Stimulated activated CD4-positive, alpha-beta T cell treated with anti-CD3 and anti-CD28 coated beads, Interleukin-12 subunit alpha, Interleukin-12 subunit beta, amount 100 ng/mL, for 48 hours (primary cell): ENCODE measurements at regions not wholly inside any gene's neighbourhood (a gene's known extent, or its start where the extent isn't known, plus 50 kb on each side); places are given as distances from the start of the nearest gene placed in this dataset.

ENCODE experiments used
- DNase-seq, 3 donors: peaks; one replicate each; pipeline ENCODE4 v3.0.0-alpha.2; 2020; ENCODE audit warnings: low read depth in 2 of 3, low spot score in 1 of 3

DNA sequence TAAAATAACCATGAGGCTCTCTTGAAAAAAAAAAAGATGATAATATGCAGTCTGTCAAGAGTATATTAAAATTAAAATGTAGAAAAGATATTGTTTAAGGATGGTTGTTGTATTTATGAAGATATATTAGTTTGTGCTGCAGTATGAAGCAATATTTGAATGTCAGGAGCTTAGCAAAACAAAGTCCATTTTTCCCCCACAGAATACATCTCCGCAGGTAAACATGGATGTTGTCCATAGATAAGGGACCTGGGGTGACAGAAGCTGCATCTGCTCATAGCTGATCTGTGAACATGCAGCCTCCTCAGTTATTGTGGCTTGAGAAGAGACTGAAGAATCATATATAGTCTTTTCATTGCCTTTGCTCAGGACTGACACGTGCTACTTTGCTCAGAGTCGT, 366.1 kb upstream of the MMADHC start:
- DNase-seq, result no peak

DNA sequence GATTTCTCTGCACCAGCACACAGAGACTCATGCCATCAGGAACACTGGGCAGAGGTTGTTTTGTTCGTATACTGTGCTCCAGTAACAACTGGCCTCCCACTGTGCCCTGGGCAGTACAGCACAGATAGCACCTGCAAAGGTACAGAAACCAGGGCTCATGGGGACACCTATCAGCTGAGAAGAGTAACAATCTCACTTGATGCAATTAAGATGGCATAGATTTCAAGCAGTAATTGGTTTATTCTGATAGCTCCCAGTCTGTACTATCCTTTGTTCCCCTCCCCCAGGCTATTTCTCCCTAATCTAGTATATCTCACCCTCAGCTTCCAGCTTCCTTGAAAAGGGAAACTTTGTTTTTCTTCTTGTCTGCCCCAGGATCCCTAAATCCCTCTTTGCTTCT, 343.9 kb upstream of the MMADHC start:
- DNase-seq, result no peak

DNA sequence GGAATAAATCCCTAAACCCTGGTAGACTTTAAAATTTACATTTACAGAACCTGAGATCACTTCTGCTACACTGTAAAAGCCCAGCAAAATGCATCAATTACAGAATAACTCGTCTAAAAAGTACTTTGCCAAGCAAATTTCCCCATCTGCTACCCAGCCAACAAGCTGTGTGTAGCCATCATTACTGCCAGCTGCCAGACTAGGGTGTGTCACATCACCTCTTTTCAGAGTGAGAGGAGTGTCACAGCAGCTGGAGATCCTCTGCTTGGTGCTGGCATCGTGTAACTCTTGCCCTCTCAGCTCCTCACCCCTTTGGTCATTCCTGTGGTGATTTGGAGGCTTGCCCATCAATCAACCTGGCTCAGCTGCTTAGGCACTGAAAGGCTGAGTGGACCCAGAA, 340.4 kb upstream of the MMADHC start:
- no peak for DNase-seq

DNA sequence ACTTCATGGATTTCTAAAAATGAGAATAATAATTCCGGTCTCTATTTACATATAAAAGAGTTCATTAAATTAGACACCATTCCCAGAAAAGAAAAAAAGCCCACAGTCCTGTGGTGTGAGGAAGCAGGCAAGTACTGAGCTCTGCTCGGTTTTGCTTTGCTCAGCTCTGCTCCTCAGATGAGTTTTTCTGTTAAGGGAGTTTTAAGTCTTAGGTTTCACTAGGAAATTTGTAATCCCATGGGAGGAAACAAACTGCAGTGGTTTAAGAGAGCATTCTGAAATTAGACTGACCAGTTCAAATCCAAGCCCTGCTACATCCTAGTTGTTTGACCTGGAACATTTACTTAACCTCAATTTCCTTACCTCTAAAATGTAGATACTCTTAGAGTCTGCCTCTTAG, 338.6 kb upstream of the MMADHC start:
- DNase-seq, result no peak

DNA sequence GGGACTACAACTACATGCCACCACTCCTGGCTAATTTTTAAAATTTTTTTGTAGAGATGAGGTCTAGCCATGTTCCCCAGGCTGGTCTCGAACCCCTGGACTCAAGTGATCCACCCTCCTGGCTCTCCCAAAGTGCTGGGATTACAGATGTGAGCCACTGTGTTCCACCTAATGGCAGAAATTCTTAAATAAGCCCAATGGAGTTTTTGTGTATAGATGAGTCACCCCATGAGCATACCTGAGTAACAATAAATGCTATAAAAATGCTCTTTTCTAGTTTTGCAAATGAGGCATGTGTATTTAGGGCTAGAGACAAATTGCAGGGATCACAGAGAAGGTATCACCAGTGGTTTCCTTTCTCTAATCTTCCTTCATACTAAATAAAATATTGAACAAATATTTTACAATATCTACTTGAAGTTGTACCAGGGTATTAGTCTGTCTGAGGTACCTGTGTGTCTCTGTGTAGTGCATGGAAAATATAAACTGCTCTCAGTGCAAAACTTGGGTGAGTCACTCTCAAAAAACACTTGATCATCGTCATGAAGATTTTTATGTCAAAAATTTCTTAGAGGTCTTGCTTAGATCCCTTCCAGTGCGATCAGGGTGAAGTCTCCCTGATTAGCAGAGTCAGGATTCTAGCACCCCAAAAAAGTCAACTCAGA, 337.1 kb upstream of the MMADHC start:
- DNase-seq, result no peak

DNA sequence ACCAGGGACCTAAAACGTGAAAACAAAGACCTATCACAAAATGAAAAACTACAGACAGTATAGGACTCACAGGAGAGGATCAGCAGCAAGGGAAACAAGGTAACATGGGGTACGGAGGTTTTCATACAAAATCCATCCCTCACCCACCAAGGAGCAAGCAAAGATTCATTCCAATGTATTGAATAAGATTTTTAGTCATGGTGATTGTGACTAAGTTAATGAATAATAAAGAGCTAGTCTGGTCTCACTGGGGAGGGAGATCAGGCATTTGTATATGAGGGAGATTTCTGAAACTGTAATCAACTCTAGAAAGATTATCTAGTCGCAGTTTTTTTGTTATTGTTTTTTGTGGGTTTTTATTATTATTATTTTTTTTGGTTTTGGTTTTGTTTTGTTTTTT, 336.5 kb upstream of the MMADHC start:
- DNase-seq, result no peak

DNA sequence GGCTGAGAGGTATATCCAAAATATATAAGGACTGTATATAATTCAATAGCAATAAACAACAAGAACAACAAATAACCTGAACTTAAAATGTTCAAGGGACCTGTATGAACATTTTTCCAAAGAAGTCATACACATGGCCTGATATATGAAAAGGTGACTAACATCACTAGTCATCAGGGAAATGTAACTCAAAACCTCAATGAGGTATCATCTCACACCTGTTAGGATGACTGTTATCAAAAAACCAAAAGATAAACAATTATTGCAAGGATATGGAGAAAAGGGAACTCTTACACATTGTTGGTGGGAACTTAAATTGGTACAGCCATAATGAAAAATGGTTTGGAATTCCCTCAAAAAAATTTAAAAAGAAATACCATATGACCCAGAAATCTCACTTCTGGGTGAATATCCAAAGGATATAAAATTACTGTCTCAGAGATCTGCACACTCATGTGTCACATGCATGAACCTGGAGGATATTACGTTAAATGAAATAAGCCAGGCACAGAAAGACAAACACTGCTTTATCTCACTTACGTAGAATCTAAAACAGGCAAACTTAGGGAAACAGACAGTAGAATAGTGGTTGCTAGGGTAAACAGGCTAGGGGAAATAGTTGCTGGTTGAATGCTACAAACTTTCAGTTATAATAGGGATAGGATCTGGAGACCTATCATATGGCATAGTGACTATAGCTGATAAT, 334.5 kb upstream of the MMADHC start:
- no peak for DNase-seq

DNA sequence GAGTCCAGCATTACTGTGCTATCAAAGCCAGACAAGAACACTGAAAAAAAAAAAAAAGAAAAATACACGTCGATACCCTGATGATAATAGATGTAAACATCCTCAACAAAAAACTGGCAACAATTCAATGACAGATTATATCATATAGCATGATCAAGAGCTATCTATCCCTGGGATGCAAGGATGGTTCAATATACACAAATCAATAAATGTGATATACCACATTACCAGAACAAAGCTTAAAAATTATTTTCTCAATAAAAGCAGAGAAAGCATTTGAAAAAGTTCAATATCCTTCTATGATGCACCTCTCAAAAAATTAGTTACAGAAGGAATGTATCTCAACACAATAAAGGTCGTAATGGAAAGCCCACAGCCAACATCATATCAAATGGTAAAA, 332.8 kb upstream of the MMADHC start:
- no peak for DNase-seq

DNA sequence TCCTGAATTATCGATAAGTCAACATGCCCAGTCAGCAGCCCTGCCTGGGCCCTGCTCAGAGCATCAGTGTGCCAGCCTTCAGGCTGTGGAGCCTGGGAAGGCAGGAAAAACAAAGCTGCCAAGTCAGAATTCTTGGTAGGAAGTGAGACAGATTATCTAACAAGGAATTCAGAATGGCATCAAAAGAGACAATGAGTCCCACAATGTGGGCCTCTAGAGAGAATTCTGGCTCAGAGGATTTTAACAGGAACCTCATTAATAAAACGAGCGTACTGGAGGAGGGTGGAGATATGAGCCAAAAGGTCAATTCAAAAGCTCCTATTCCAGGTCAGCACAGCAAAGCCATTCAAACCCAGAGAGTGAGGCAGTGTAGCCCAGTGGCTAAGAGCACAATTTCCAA, 327.6 kb upstream of the MMADHC start:
- no peak for DNase-seq

DNA sequence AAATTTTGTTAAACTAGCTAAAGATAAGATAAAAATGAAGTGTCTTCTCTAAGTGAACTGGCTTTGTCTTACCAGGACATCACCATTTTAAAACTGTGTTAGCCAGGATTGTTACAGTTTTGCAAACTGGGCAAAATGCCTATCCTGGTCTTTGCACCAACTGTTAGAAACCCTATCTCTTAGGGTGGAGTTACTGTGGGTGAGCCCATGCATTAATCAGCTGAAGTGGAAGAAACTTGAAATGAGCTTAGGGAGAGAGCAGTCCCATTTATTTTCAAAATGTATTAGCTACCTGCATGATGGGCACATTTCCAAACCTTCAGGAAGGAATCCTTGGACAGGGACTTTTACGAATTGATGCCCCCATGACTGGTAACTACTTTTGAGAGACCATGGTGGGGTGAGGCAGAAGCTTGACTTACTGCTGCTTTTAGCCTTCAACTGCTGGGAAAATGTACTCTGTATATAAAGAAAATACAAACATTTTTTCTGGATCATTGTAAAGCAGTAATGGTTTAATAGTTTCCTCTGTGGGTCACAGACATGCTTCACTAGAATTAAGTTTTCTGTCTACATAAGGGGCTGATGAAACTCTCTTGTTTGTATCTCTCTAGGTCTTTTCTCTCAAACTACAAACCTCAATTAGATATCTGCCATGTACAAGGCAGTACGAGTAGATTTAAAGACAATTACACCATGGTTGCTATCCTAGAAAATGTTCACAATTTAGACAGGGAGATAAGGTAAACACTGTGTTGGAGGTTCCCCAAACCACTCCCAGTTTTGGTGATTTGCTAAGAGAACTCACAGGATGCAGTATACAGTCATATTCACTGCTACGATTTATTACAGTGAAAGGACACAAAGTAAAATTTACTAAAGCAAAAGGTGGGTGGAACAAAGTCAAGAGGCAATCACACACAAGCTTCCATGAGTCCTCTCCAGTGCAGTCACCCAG, 321.4 kb upstream of the MMADHC start:
- DNase-seq, result no peak

DNA sequence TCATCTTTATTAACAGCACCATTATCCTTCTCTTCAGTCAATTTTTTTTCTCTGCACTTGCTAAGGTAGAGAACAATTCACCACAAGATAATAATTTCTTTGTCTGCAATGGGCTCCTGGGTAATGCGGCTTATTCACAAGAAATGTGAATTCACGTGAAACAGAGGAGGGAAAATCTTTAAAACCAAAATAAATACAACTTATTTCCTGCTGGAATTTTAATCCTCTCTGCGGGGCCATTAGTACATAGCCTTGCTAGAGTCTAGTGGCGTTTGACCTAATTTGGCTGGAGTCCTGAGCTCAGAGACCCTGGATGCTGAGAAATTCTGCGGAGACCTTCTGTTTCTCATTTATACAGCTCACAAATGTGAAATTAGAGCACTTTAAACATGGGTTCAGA, 319.3 kb upstream of the MMADHC start:
- DNase-seq, result no peak

DNA sequence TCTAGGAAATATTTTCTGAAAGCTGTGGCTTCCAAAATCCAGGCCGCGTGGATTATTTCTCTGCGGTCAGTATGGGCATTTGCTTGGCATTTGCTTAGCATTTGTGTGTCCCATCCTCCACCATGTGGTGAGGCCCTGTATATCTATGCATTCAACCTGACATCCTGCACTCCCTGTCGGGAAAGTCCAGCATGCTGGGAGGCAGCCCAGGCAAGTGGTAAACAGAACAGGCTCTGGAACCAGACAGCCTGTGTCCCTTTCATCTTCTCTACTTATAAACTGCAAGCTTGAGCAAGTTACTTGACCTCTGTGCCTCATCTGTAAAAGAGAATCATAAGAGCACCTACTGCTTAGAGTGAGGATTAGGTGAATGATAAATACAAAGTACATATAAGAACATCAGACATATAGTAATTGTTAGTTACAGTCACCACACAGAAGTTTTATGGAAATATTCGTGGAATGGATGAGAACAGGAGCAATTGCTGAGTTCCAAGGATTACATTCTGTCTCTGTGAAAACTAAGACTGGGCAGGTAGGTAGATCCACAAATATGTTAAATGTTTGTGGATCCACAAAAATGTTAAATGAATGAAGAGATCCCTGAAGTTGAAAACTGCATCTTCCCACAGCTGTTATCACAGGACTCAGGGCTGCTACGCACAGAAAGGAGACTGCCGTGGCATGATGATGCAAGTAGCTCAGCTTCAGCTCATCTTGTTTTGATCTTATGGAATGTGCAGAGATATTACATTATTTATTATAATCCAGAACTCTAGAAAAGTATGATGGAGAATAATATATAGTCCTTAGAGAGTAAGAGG, 317.0 kb upstream of the MMADHC start:
- no peak for DNase-seq

DNA sequence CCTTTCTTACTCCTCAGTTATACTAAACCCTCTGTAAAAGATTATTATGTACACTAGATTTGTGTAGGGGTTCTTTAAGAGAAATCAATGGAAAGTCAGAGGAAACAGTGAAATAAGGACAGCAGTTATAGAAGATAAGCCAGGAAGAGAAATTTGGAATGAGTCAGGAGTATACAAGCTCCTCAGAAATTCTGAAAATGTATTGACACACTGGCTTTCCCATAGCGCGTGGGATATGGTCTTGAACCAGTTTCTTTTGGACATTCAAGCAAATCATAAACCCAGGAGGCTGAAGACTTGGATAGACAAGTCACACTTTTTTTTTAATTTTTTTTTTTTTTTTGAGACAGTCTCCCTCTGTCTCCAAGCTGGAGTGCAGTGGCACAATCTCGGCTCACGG, 316.1 kb upstream of the MMADHC start:
- DNase-seq, result no peak

DNA sequence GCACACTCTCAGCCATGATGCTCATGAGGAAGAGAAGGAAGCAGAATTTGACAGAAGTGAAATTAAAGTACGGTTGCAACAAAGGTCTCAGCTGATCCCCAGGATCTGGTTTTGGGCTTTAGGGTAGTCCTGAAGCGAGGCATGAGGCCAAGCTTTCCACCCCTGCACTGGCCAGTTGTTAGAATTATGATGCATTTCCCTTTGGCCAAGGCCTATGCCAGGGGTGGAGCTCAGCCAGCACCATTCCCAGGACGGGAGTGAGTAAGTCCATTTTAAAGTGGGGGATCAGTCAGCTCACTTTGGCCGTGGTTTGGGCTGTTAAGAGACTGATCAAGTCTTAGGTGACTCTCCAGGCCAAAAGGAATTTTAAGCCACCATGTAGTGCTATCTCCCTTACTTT, 314.5 kb upstream of the MMADHC start:
- DNase-seq, result no peak

DNA sequence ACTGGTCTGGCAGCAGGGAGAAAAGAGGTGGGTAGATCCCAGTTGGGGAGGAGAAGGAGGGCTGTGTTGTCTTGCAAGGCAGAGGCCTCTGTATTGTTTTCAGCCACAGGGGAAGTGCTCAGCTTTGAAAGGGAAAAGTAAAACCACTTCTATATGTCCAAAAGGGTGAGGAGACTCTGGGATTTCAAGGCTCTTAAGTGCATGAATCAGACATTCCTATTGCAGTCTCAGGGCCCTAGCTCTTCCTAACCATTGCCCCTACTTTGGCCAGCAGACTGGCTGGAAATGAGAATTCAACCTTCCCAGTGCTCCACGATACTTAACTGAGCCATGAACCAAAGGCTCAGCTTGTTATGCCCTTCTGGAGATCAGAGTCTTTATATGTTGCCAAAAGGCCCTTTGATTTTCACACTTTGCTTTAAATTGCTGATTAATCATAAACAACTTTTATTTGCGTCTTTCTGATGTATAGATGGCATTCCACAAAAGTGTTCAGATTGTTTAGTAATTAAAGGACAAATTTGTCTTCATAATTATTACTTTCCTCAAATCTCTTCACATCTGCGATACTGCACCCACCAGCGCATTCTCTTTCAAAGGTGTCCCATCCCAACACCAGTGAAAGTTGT, 313.8 kb upstream of the MMADHC start:
- DNase-seq, result no peak

DNA sequence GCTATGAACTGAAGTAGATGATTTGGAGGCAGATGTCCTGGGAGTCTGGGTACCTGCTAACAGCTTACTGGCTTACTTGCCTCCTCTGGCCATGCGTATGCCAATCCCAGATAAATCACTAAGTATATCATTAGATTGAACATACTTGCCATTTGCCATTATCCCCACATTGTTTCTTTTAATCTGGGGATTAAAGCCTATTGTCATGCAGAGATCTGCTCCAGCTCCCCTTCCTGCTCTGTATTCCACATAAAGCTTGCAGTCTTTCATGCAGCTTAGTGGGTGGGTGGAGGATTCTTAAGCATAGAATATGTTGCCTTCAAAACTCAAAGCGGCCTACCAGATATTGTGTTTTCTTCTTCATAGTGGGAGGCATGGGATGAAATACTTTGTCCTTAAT, 311.8 kb upstream of the MMADHC start:
- no peak for DNase-seq

DNA sequence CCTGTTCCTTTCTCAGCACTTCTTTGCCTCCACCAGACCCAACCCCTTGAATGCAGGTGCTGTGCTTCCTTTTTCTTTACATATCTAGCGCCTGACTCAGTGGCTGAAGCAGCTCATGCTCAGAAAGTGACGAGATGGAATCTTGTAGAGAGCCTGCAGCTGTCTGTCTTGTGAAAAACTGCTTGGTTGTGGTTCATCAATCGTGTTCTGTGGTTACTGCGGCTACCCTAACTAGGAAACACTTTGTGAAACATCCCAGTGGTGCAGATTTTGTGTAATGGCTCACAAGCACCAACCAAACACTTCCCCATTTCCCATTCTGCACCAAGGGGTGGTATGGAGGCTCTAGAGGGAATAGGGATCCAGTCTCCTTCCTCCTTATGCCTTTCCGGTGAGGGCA, 307.2 kb upstream of the MMADHC start:
- DNase-seq, result no peak

DNA sequence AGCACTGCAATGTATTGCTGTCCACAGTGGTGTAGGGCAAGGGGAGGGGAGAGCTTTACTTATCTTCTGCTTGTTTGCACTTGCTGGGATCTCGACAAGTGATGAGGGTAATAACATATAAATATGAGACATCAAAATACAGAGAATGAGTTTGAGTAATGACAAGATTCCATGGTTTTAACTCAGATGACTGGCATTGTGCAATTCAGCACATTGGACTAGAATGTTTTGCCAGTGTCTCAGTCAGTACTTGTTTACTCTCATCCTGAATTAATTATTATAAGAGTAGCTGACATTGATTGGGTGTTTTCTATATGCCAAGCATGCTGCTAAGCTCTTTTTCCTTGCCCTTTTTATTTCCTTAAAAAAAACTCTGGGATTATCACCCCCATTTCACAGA, 306.7 kb upstream of the MMADHC start:
- DNase-seq, result no peak

DNA sequence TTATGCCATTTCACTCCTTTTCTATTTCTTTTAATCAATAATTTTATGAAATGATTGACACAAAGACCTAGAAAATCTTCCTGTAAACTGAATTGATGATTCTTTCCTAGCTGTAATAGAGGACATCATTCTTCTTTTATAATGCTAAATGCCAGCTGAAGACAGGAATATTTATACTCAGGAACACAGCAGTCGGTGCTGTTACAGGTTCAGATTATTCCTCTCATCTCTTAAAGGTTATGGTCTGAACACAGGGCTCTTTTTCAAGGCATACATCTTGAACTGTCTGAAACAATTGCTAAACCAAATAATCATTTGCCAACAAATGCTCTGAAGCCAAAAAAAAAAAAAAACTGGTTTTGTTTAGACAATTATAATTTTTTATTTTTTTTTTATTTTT, 305.0 kb upstream of the MMADHC start:
- no peak for DNase-seq

DNA sequence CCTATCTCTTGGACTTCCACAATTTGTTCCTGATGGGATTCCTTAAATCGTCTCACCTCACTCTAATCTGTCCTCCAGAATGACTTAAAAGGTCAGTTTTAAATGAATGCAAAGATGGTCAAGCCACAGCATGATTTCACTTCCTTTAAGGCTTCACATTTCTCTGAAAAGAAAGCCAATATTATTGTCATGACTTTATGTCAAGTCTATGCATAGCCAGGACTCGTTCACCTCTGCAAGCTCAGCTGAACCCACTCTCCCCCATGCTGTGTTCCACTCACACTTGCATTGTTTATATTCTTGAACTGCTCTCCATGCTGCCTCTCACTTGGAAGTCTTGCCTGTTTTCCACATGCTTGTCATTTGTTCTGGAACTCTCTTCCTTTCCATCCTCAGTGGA, 298.4 kb upstream of the MMADHC start:
- no peak for DNase-seq

DNA sequence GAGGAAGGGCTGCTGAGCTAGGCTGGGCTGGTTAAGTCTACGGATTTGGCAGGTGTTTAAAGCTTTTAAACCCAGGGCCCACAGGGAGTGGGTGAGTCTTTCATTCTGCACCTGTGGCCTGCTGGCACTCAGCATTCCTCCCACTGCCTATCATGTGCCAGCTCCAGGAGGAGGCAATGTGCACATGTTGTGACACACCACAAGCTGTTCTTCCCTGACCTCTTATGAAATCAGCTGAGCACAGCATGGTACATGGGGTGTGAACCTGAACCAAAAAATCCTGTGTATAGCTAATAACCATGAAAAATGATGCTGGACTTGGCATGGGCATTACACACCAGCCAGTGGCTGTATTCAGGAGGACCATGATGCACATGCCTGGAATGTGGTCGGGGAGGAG, 297.9 kb upstream of the MMADHC start:
- no peak for DNase-seq
